HPDE6-E6E7 (cell line): ENCODE measurements at regions not wholly inside any gene's neighbourhood (a gene's known extent, or its start where the extent isn't known, plus 50 kb on each side); places are given as distances from the start of the nearest gene placed in this dataset.
A peak's percentile ranks its signal among the peaks of the same experiment; 100 is the strongest.
"Not testable (repeated sequence)": the region's sequence is repeated elsewhere in the genome, so short reads cannot be mapped to it uniquely, and the experiment has no call there.

Source experiments
- DNase-seq: peaks from one replicate; pipeline ENCODE4 v3.0.0; 2011; ENCODE audit warnings: missing footprints; ENCODE audit errors: extremely low spot score

- DNase-seq = peak; percentile 10
Observed at GRCh38 chr1:80656641-80657040, 1144.1 kb upstream of the ADGRL2 start.

DNA sequence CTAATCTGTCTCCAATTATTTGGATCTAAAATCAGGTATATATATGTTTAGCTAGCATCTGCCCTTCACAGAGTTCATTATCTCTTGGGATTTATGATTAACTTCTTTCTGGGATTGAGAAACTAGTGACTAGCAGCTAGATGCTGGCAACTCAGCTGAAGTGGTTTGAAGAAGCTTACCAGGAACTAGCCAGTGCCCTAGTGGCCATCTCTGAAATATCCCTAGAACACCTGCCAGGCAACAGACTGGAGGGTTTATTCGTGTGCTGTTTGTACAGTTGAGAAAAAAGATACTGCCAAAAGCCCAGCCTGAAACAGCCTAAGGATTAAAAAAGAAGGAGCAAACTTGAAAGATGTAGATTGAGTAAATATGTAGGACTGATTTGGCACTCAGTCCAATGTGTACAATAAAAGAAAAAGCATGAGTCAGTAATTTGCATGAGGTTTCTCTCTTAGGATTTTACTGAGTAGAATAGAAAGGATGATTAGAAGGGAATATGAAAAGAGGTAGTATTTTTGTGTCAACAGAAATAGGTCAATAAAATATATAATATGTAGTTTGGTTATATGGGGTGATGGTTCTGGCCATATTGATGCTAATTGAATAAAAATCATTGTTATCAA, 1144.6 kb upstream of the ADGRL2 start:
- peak; percentile 11 for DNase-seq

DNA sequence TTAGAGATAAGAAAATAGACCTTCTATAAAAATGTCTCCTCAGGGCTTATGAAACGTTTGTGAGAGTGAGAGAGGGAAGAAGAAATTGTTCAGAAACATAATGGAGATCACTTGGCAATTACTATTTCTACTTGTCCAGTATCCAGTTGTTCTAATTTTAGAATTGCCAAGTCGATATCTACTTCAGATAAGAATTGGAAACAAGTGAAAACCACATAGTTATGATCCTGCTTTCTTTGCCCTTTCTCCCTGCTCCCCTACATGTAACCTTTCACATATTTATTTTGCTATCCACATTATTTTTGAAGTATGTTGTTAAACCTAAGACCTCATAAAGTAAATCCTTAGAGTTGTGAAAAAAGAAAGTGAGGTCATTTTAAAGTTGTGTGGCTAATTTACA, 1154.7 kb upstream of the ADGRL2 start:
- no peak for DNase-seq

DNA sequence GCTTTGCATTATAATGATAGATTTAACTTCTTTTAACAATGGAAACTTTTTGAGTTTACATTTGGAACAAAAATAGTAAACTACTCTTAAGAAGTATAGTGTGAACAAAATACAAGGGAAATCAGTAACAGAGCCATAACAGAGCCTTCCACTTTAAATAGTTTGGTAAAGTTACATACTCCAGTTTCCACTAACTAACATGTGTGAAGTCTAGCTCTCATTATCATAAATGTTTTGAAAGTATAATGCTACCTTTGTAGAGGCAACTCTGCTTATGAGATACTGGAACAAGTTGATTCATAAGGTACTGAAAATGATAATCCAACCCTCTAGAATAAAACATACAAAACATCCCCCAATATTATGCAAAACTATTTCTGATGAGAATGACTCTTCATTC, 1155.1 kb upstream of the ADGRL2 start:
- DNase-seq = no peak

- no peak for DNase-seq
Observed at GRCh38 chr1:80640978-80641377, 1159.8 kb upstream of the ADGRL2 start.

- no peak for DNase-seq
Observed at GRCh38 chr1:80639777-80640533, 1160.8 kb upstream of the ADGRL2 start.

- no peak for DNase-seq
Observed at GRCh38 chr1:80633947-80634706, 1166.6 kb upstream of the ADGRL2 start.

DNA sequence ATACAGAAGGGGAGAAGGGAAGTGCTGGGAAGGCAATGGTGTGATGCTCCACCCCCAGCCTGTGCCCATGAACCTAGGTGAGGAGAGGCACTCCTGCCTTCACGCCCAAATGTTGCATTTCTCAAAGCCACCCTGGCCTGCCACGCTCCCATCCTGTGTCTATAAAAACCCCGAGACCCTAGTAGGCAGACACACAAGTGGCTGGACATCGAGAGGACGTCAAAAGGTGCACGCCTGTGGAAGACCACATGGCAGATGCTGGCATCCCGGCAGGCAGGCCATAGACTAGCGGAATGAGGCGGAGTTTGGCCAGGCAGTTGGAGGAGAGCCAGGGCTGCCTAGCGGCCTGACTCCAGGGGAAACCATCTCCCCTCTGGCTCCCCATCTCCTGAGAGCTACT, 1168.5 kb upstream of the ADGRL2 start:
- DNase-seq = no peak

- DNase-seq = no peak
Observed at GRCh38 chr1:80629304-80629837, 1171.4 kb upstream of the ADGRL2 start.

- no peak for DNase-seq
Observed at GRCh38 chr1:80624682-80625081, 1176.1 kb upstream of the ADGRL2 start.

GRCh38 chr1:80607064-80607463, 1193.7 kb upstream of the ADGRL2 start:
- no peak for DNase-seq

DNA sequence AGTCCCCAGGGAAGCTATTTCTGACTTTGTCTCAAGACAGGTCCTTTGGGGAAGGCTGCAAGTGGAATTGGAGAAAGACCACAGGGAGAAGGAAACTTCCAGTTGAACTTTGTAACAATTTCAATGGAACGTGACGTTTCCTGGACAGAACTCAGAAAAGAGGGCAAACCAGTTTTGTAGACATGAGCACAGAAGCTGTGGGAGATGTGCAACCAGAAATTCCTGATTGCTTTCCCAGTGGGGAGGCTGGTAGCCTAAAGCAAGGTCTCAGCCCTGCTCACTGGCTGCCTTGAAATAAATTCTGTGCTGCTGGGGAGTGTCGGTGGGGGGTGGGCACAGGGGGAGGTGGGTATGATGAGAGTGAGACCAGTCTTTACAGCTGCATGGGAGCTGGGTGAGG, 1206.7 kb upstream of the ADGRL2 start:
- peak; percentile 6 for DNase-seq

DNA sequence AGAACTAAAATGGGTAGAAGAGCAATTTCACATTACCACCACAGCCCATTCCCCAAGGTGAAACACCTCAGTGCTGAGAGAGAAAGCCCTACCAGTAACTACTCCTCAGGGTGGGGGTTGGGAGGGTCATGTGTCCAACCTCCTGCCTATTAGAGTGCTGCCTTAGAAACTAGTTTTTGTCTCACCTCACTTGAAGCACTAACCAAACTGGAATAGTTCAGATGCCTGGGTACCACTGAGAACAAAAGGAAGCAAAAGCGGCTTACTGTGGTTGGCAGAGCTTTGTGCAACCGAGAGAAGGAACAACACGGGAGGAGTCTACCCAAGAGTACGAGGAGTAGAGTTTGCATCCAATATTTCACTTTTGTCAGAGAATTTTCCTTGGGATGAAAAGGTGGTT, 1207.5 kb upstream of the ADGRL2 start:
- DNase-seq = no peak

DNA sequence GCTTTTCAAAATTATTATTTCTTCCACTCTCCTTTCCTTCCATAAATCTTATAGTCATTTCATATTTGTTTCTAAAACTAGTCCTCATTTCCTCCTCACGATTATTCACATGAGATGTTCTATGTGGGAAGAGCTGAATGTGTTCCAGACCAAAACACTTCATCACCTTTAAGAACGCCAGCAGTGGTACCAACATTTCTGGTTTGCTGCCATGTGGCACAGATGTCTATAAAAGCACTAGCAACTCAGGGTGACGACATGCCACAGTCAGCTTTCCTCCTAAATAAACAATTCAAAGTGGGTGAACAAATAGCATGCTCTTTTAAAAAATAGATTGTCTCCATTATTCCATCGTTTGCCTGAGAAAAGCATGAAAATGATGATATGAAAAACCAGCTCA, 1217.8 kb upstream of the ADGRL2 start:
- DNase-seq = no peak

GRCh38 chr1:80579055-80579454, 1221.7 kb upstream of the ADGRL2 start:
- no peak for DNase-seq

GRCh38 chr1:80566867-80567266, 1233.9 kb upstream of the ADGRL2 start:
- no peak for DNase-seq

DNA sequence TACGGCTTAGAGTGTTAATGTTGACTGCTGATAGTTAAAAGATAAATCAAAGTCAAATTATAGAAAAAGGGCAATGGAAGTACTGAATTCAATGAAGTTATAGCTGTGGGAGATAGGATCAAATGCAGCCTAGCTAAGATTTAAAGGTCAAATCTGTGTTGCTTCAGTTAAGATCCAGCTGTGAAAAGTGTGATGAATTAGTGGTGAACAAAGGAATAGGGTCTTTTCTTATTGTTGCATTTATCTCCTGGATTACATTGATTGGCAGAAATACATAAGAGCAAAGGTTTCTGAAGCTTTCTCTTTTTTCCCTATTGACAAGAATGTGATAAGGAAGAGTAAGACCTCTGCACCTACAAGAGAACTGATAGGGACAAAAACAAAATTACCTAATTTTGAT, 1234.6 kb upstream of the ADGRL2 start:
- DNase-seq = no peak

DNA sequence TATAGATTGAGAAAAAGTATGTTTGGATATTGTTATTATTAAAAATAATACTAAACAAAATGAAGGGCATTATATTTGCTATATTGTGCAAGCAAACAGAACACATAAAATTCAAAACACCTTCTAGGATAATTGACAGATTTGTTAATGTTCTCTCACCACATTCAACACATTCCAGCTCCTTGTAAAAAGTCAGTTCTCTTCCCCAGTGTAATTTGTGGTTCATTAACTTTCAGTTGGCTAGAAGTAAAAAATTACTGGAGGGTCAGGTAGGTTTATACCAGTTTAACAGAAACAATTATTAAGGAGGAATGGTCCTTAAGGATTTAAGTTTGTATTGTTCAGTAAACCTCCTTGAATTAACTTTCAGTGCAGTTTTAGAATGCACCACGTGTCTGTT, 1235.3 kb upstream of the ADGRL2 start:
- DNase-seq = no peak

DNA sequence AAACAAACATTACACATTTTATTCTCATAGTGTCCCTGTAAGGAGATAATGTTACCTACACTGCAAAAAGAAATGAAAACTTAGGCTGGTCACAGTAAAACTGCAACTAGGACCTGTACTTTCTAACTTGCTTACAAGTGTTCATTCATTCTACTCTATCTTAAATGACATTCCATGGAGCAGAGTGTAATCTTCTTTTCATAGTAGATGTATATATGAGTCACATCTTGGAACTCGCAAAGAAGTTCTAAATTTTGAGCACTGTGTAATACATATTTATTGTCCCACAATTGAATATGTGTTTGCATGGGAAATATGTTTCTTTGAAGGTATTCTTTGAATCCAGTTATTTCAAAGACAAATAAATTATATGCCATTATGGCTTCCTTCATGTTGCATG, 1258.5 kb upstream of the ADGRL2 start:
- no peak for DNase-seq

DNA sequence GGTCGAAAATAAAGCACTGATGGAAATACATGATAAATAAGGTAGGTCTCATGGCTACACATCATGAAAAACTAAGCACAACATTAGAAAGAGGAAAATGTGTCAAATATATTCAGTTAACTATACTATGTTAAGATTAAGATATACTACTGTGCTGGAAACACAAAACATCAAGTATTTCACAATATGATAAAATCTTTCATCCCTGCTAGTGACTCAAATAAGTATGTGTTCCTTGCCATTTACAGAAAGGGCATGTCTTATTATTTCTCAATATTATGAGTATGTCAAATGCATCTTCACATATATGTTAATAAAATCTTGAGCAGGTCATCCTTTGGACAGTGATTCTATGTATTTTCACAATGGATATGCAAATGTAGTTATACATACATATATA, 1260.1 kb upstream of the ADGRL2 start:
- no peak for DNase-seq

DNA sequence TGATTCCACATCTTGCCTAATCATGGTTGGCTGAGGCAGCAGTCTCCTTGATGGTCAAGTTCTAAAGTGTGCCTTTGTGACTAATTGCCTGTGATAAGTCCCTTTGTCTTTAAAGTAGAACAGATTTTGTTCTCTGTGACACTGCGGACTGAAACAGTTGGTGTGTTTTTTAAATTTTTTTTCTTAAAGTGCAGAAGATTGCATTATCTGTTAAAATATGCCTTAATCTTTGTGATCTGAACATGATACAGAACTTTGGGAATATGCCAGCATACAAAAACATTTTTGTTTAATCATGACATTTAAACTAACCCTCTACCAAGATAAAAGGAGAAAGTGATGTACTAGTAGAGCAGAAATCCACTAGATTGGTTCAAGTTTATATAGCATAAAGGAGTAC, 1260.6 kb upstream of the ADGRL2 start:
- no peak for DNase-seq

DNA sequence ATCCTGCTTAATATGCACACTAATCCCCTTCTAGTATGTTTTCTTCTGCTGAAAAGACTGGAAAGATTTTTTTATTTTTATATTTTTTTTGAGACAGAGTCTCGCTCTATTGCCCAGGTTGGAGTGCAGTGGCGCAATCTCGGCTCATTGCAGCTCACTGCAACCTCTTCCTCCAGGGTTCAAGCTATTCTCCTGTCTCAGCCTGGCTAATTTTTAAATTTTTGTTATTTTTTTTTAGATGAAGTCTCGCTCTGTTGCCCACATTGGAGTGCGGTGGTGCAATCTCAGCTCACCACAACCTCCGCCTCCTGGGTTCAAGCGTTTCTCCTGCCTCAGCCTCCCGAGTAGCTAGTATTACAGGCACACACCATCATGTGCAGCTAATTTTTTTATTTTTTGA, 1261.4 kb upstream of the ADGRL2 start:
- DNase-seq = not testable (repeated sequence)

- no peak for DNase-seq
Observed at GRCh38 chr1:80536461-80536860, 1264.3 kb upstream of the ADGRL2 start.
